A549 (cell line): ENCODE measurements at regions not wholly inside any gene's neighbourhood (a gene's known extent, or its start where the extent isn't known, plus 50 kb on each side); places are given as distances from the start of the nearest gene placed in this dataset.
"Not testable (repeated sequence)": the region's sequence is repeated elsewhere in the genome, so short reads cannot be mapped to it uniquely, and the experiment has no call there.

Experiments
- CHD2 ChIP-seq: fragments of 150-350 bp; IDR thresholded peaks from 2 replicates; pipeline ENCODE4 v1.6.1; 2014; ENCODE audit warnings: low read length; ENCODE audit not compliant: partially characterized antibody
- CHD4 ChIP-seq: fragments of 200-600 bp; sonication (generic); IDR thresholded peaks from 2 replicates; pipeline ENCODE4 v1.6.1; 2016; ENCODE audit warnings: antibody characterized with exemption, mild to moderate bottlenecking, borderline replicate concordance
- FOSL2 ChIP-seq, 2 experiments: fragments of 450-650 bp in 1 of 2; fragments of >200 bp in 1 of 2; sonication (Bioruptor Twin) in 1 of 2; formaldehyde crosslinking; IDR thresholded peaks; 2 replicates each; pipeline versions ENCODE4 v1.5.0 to v1.6.1; 2016 to 2020; ENCODE audit warnings: mild to moderate bottlenecking in 1 of 2, moderate library complexity in 1 of 2
- FOXS1 ChIP-seq: fragments of 250-450 bp; sonication (Bioruptor Pico); IDR thresholded peaks from 2 replicates; pipeline ENCODE4 v1.5.0; 2020; ENCODE audit warnings: mild to moderate bottlenecking, moderate library complexity
- POLR2A ChIP-seq: IDR thresholded peaks from 2 replicates; pipeline ENCODE4 v1.6.1; 2012; ENCODE audit warnings: mild to moderate bottlenecking, low read length
- TF ChIP-seq, protein P1 (sequence below): fragments of >200 bp; sonication (Bioruptor Twin); formaldehyde crosslinking; IDR thresholded peaks from 3 replicates; pipeline ENCODE4 v1.5.1; 2016
- TF ChIP-seq, protein P2 (sequence below): fragments of 200-600 bp; sonication (generic); IDR thresholded peaks from 2 replicates; pipeline ENCODE4 v1.6.1; 2016; ENCODE audit warnings: antibody characterized with exemption, mild to moderate bottlenecking, moderate library complexity
- TF ChIP-seq, protein P3 (sequence below): IDR thresholded peaks from 2 replicates; pipeline ENCODE4 v1.6.1; 2012
- TF ChIP-seq, protein P4 (sequence below): fragments of 250-450 bp; sonication (Bioruptor Pico); IDR thresholded peaks from 2 replicates; pipeline ENCODE4 v1.5.0; 2021; ENCODE audit warnings: mild to moderate bottlenecking, moderate library complexity, borderline replicate concordance

DNA sequence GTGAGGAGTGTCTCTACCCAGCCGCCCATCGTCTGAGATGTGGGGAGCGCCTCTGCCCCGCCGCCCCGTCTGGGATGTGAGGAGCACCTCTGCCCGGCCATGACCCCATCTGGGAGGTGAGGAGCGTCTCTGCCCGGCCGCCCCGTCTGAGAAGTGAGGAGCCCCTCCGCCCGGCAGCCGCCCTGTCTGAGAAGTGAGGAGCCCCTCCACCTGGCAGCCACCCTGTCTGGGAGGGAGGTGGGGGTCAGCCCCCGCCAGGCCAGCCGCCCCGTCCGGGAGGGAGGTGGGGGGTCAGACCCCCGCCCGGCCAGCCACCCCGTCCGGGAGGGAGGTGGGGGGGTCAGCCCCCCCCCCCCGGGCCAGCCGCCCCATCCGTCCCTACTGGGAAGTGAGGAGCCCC lies 132.4 kb upstream of the TMEM168 start:
- TF ChIP-seq, protein P1, sequence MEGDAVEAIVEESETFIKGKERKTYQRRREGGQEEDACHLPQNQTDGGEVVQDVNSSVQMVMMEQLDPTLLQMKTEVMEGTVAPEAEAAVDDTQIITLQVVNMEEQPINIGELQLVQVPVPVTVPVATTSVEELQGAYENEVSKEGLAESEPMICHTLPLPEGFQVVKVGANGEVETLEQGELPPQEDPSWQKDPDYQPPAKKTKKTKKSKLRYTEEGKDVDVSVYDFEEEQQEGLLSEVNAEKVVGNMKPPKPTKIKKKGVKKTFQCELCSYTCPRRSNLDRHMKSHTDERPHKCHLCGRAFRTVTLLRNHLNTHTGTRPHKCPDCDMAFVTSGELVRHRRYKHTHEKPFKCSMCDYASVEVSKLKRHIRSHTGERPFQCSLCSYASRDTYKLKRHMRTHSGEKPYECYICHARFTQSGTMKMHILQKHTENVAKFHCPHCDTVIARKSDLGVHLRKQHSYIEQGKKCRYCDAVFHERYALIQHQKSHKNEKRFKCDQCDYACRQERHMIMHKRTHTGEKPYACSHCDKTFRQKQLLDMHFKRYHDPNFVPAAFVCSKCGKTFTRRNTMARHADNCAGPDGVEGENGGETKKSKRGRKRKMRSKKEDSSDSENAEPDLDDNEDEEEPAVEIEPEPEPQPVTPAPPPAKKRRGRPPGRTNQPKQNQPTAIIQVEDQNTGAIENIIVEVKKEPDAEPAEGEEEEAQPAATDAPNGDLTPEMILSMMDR = not testable (repeated sequence)
- not testable (repeated sequence) for TF ChIP-seq POLR2A; CHD4; FOXS1; FOSL2 (IDR thresholded peaks at IDR 0.05); FOSL2 (CRISPR knock-in tag; IDR thresholded peaks at IDR 0.05); CHD2
- TF ChIP-seq, protein P2, sequence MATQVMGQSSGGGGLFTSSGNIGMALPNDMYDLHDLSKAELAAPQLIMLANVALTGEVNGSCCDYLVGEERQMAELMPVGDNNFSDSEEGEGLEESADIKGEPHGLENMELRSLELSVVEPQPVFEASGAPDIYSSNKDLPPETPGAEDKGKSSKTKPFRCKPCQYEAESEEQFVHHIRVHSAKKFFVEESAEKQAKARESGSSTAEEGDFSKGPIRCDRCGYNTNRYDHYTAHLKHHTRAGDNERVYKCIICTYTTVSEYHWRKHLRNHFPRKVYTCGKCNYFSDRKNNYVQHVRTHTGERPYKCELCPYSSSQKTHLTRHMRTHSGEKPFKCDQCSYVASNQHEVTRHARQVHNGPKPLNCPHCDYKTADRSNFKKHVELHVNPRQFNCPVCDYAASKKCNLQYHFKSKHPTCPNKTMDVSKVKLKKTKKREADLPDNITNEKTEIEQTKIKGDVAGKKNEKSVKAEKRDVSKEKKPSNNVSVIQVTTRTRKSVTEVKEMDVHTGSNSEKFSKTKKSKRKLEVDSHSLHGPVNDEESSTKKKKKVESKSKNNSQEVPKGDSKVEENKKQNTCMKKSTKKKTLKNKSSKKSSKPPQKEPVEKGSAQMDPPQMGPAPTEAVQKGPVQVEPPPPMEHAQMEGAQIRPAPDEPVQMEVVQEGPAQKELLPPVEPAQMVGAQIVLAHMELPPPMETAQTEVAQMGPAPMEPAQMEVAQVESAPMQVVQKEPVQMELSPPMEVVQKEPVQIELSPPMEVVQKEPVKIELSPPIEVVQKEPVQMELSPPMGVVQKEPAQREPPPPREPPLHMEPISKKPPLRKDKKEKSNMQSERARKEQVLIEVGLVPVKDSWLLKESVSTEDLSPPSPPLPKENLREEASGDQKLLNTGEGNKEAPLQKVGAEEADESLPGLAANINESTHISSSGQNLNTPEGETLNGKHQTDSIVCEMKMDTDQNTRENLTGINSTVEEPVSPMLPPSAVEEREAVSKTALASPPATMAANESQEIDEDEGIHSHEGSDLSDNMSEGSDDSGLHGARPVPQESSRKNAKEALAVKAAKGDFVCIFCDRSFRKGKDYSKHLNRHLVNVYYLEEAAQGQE = not testable (repeated sequence)
- TF ChIP-seq, protein P3, sequence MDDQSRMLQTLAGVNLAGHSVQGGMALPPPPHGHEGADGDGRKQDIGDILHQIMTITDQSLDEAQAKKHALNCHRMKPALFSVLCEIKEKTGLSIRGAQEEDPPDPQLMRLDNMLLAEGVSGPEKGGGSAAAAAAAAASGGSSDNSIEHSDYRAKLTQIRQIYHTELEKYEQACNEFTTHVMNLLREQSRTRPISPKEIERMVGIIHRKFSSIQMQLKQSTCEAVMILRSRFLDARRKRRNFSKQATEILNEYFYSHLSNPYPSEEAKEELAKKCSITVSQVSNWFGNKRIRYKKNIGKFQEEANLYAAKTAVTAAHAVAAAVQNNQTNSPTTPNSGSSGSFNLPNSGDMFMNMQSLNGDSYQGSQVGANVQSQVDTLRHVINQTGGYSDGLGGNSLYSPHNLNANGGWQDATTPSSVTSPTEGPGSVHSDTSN = not testable (repeated sequence)
- TF ChIP-seq, protein P4, sequence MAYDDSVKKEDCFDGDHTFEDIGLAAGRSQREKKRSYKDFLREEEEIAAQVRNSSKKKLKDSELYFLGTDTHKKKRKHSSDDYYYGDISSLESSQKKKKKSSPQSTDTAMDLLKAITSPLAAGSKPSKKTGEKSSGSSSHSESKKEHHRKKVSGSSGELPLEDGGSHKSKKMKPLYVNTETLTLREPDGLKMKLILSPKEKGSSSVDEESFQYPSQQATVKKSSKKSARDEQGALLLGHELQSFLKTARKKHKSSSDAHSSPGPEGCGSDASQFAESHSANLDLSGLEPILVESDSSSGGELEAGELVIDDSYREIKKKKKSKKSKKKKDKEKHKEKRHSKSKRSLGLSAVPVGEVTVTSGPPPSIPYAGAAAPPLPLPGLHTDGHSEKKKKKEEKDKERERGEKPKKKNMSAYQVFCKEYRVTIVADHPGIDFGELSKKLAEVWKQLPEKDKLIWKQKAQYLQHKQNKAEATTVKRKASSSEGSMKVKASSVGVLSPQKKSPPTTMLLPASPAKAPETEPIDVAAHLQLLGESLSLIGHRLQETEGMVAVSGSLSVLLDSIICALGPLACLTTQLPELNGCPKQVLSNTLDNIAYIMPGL = not testable (repeated sequence)
